Lower leg skin (tissue), 3 donors: ENCODE measurements at regions not wholly inside any gene's neighbourhood (a gene's known extent, or its start where the extent isn't known, plus 50 kb on each side); places are given as distances from the start of the nearest gene placed in this dataset.

Experiments
- POLR2A ChIP-seq, 2 donors: fragments of 450-650 bp; IDR thresholded peaks; one replicate each; pipeline ENCODE4 v1.6.1; 2016 to 2017; ENCODE audit warnings: antibody characterized with exemption in 2 of 2, mild to moderate bottlenecking in 1 of 2, moderate library complexity in 1 of 2
- TF ChIP-seq, protein P1 (sequence below), 3 donors: fragments of 450-650 bp; IDR thresholded peaks; one replicate each; pipeline ENCODE4 v1.5.1; 2016; ENCODE audit warnings: antibody characterized with exemption in 3 of 3, mild to moderate bottlenecking in 3 of 3, moderate library complexity in 2 of 3

- TF ChIP-seq POLR2A (IDR thresholded peaks at IDR 0.05) = no peak
- TF ChIP-seq, protein P1, sequence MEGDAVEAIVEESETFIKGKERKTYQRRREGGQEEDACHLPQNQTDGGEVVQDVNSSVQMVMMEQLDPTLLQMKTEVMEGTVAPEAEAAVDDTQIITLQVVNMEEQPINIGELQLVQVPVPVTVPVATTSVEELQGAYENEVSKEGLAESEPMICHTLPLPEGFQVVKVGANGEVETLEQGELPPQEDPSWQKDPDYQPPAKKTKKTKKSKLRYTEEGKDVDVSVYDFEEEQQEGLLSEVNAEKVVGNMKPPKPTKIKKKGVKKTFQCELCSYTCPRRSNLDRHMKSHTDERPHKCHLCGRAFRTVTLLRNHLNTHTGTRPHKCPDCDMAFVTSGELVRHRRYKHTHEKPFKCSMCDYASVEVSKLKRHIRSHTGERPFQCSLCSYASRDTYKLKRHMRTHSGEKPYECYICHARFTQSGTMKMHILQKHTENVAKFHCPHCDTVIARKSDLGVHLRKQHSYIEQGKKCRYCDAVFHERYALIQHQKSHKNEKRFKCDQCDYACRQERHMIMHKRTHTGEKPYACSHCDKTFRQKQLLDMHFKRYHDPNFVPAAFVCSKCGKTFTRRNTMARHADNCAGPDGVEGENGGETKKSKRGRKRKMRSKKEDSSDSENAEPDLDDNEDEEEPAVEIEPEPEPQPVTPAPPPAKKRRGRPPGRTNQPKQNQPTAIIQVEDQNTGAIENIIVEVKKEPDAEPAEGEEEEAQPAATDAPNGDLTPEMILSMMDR (IDR thresholded peaks at IDR 0.05) = no peak
These were observed 1382.6 kb downstream of the GATA3 start for GRCh38 chr10:9437131-9437530.
